Kidney (tissue), 13 donors: ENCODE measurements at regions not wholly inside any gene's neighbourhood (a gene's known extent, or its start where the extent isn't known, plus 50 kb on each side); places are given as distances from the start of the nearest gene placed in this dataset.

Experiments
- DNase-seq, 5 donors: peaks; one replicate each; pipeline ENCODE4 v3.0.0-alpha.2; 2013 to 2020
- FAIRE-seq: peaks from 2 replicates; lab custom pipeline; 2012; peaks lifted over from hg19 to GRCh38; lab: Jason Lieb, UNC
- H3K27ac ChIP-seq, 2 donors: one replicate each; pipeline ENCODE4 v1.7.0; 2013; ENCODE audit warnings: low read depth in 2 of 2, low read length in 2 of 2, inconsistent platforms in 1 of 2
- H3K27me3 ChIP-seq: one replicate; pipeline ENCODE4 v1.7.1; 2013; ENCODE audit warnings: low read length, inconsistent platforms; ENCODE audit not compliant: control insufficient read depth, insufficient read depth
- H3K36me3 ChIP-seq, 3 donors: one replicate each; pipeline versions ENCODE4 v1.7.0 to v1.7.1; 2013; ENCODE audit warnings: low read length in 3 of 3, control low read depth in 1 of 3, inconsistent platforms in 1 of 3; ENCODE audit not compliant: insufficient read depth in 3 of 3, control insufficient read depth in 2 of 3
- H3K4me1 ChIP-seq, 3 donors: one replicate each; pipeline versions ENCODE4 v1.7.0 to v1.7.1; 2013; ENCODE audit warnings: low read length in 3 of 3, inconsistent platforms in 1 of 3, low read depth in 1 of 3; ENCODE audit not compliant: control insufficient read depth in 2 of 3, insufficient read depth in 2 of 3
- H3K4me3 ChIP-seq, 3 donors: one replicate each; pipeline versions ENCODE4 v1.7.0 to v1.8.1; 2013; ENCODE audit warnings: low read length in 3 of 3, control low read depth in 1 of 3, inconsistent platforms in 1 of 3
- H3K9ac ChIP-seq, 3 donors: one replicate each; pipeline versions ENCODE4 v1.7.0 to v1.7.1; 2013; ENCODE audit warnings: low read length in 3 of 3, control low read depth in 1 of 3, inconsistent platforms in 1 of 3
- H3K9me3 ChIP-seq, 3 donors: one replicate each; pipeline versions ENCODE4 v1.7.0 to v1.7.1; 2013; ENCODE audit warnings: low read length in 3 of 3, control low read depth in 1 of 3, inconsistent platforms in 1 of 3; ENCODE audit not compliant: control insufficient read depth in 2 of 3, insufficient read depth in 1 of 3
- CTCF ChIP-seq: IDR thresholded peaks from 3 replicates; pipeline ENCODE4 v1.5.1; 2012; ENCODE audit warnings: mild to moderate bottlenecking, moderate library complexity, borderline replicate concordance; ENCODE audit not compliant: insufficient read depth; ENCODE audit errors: extremely low read depth
- intact Hi-C: fragments of 100-400 bp; cut with DNase I; formaldehyde crosslinking; loops from one replicate; pipeline ENCODE4 v1.11.1; 2022
- donor health status: control.
- donor health status: control.
- donor health status: control.
- donor health status: control.
- donor health status: control.
- donor health status: DM: yes; HTN: yes; CAD: no.
- donor health status: Normal renal cell carcinoma (clear cell type).

DNA sequence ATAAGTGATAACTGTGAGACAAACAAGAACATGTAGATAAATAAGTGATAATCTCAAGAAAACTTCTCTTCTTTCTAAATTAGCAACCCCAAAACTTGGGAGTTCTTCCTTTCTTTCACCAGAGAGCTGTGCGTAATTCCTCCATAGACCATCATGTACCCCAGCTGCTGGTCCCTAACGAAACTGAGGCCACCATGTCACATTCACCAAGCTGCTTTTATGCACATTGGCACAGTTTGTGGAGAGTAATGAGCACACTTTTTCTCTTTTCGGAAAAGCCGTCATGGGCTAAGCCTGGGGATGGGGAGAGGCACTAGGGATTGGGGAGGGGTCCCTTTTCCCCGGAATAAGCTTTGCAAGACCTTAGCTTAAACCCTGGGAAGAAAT, 561.4 kb downstream of the BNC2 start:
- Histone ChIP-seq H3K36me3 (no peaks in the 10 kb centered on the region), H3K9me3 (no peaks in the 10 kb centered on the region), H3K9ac (no peak overlapping the region), H3K27ac (no peak overlapping the region), H3K4me1 (peaks cover 3 to 12% (median 9%) of the 10 kb centered on the region in 3 donors), H3K4me3 (no peak overlapping the region), H3K27me3 (no peaks in the 10 kb centered on the region)
- intact Hi-C loops, result no loop called here
- no peak for TF ChIP-seq CTCF
- no peak for DNase-seq
- no peak for FAIRE-seq

DNA sequence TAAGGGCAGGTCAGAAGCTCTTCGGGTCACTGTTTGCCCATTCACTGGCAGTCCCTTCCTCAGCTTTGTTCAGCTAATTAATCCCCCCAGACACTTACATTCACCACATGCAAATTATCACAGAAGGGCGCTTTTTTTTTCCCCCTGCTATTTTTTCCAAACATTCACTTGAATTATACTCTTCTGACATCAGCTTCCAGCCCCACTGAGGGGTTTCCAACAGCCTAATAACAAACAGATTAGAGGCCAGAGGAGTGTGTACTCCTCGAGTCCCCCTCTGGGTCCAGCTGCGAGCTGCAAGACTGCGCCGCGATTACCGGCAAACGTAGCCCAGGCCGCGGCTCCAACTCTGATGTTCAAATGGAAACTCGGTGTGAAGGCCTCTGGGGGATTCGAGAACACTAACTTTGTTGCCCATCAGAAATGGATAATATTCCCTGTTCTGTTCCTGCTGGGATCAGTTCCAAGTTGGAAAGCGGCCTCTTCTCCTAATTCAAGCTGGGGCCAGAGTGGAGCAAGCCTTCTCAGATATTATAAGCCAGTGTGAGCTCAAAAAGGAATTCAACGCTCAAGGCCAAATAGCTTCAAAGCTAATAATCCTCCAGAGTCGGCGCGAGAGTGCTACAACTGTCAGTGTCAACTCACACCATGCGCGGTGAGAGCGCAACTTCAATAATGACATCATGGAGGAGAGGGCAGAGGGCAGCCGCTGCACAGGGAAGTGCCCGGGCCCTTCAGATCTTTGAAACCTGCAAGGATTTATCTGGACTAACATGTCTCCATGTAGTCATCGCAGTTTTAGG, 560.8 kb downstream of the BNC2 start:
- H3K4me1 ChIP-seq, result peaks cover 3 to 12% (median 9%) of the 10 kb centered on the region in 3 donors
- TF ChIP-seq CTCF, result no peak
- no peak overlapping the region for H3K4me3 ChIP-seq
- no peaks in the 10 kb centered on the region for H3K27me3 ChIP-seq
- no peak overlapping the region for H3K27ac ChIP-seq
- intact Hi-C loops, result no loop called here
- no peak for FAIRE-seq
- DNase-seq, result peak in 4 of 5 donors; percentile 44 to 90 (median 56)
- no peak overlapping the region for H3K9ac ChIP-seq
- no peaks in the 10 kb centered on the region for H3K9me3 ChIP-seq
- H3K36me3 ChIP-seq, result no peaks in the 10 kb centered on the region

GRCh38 chr9:16310278-16311110, 560.0 kb downstream of the BNC2 start:
- Histone ChIP-seq H3K27me3 (no peaks in the 10 kb centered on the region), H3K4me3 (no peak overlapping the region), H3K9me3 (no peaks in the 10 kb centered on the region), H3K9ac (no peak overlapping the region), H3K27ac (no peak overlapping the region), H3K4me1 (peaks cover 3 to 12% (median 9%) of the 10 kb centered on the region in 3 donors), H3K36me3 (no peaks in the 10 kb centered on the region)
- no peak for TF ChIP-seq CTCF
- FAIRE-seq (no peak), DNase-seq (peak in 4 of 5 donors; percentile 60 to 77 (median 68))
- intact Hi-C loops, result no loop called here
